ENCODE measurements at regions not wholly inside any gene's neighbourhood (a gene's known extent, or its start where the extent isn't known, plus 50 kb on each side); places are given as distances from the start of the nearest gene placed in this dataset.

DNA sequence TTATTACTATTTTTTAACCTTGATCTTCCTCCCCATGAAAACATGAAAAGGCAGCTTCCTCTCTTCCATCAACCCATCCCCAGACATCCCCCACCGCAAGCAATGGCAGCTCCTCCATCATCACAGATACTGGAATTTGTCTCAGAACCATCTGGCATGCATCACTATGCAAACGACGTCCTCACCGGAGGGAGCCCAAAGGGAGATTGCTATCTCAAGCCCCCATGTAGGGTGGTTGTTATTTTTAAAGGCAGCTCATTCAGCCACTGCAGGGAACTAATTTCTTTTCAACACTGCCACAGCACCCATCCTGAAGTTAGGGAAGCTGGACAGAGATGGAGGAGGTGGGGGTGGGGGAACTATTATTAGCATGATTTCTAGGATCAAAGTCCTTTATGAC is 222.5 kb downstream of the FOXL1 start:
- no peak for ATAC-seq
- intact Hi-C loops (cut with DNase I) = no loop called here

DNA sequence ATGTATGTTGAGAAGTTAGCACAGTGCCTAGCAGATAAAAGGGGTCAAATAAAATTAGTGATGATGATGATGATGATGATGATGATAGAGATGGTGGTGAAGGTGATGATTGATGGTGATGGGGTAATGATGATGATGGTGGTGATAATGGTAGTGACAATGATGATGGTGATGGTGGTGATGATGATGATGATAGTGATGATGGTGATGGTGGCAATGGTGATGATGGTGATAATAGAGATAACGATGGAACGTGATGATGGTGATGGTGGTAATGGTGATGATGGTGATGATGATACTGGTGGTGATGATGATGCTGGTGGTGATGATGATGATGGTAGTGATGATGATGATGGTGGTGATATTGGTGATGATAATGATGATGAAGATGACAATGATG is 223.7 kb downstream of the FOXL1 start:
- H3K27ac ChIP-seq = no peak overlapping the region
- H3K9me3 ChIP-seq = no peaks in the 10 kb centered on the region
- no peaks in the 10 kb centered on the region for H3K36me3 ChIP-seq
- TF ChIP-seq, protein P1, sequence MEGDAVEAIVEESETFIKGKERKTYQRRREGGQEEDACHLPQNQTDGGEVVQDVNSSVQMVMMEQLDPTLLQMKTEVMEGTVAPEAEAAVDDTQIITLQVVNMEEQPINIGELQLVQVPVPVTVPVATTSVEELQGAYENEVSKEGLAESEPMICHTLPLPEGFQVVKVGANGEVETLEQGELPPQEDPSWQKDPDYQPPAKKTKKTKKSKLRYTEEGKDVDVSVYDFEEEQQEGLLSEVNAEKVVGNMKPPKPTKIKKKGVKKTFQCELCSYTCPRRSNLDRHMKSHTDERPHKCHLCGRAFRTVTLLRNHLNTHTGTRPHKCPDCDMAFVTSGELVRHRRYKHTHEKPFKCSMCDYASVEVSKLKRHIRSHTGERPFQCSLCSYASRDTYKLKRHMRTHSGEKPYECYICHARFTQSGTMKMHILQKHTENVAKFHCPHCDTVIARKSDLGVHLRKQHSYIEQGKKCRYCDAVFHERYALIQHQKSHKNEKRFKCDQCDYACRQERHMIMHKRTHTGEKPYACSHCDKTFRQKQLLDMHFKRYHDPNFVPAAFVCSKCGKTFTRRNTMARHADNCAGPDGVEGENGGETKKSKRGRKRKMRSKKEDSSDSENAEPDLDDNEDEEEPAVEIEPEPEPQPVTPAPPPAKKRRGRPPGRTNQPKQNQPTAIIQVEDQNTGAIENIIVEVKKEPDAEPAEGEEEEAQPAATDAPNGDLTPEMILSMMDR (IDR thresholded peaks at IDR 0.05) = no peak
- peaks cover 42% of the 10 kb centered on the region for H3K27me3 ChIP-seq
- ATAC-seq = no peak
- intact Hi-C loops (cut with DNase I) = no loop called here
- DNase-seq = no peak
- no peaks in the 10 kb centered on the region for H3K4me1 ChIP-seq
- no peak overlapping the region for H3K4me3 ChIP-seq

More for the DNA sequence above, 222.5 kb downstream of the FOXL1 start:
- H3K9me3 ChIP-seq = no peaks in the 10 kb centered on the region
- TF ChIP-seq, protein P1 (IDR thresholded peaks at IDR 0.05) = no peak
- H3K27me3 ChIP-seq = peaks cover 33% of the 10 kb centered on the region
- H3K4me1 ChIP-seq = no peaks in the 10 kb centered on the region
- no peak for DNase-seq
- no peak overlapping the region for H3K27ac ChIP-seq
- no peak overlapping the region for H3K4me3 ChIP-seq
- no peaks in the 10 kb centered on the region for H3K36me3 ChIP-seq

DNA sequence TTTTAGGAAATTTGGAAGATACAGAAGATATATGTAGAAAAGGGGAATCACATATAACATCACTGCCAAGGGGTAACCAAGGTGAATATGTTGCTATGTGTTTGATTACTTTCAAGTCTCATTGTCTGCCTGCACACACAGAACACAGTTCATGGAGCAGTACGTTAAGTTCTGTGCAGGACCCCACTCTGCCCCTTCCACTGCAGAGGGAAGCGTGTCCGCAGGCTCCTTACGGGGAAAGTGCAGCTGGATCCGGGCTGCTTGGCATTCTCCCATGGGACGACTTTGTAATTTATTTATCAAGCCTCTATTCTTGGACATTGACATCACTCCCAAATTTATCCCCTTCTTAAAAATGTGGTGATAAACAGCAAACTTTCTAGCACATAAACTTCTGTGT is 226.8 kb downstream of the FOXL1 start:
- H3K27me3 ChIP-seq = peaks cover 56% of the 10 kb centered on the region
- H3K36me3 ChIP-seq = no peaks in the 10 kb centered on the region
- no peaks in the 10 kb centered on the region for H3K9me3 ChIP-seq
- H3K4me1 ChIP-seq = no peaks in the 10 kb centered on the region
- intact Hi-C loops (cut with DNase I) = no loop called here
- no peak overlapping the region for H3K4me3 ChIP-seq
- no peak for DNase-seq
- no peak overlapping the region for H3K27ac ChIP-seq
- TF ChIP-seq, protein P1 (IDR thresholded peaks at IDR 0.05) = no peak
- no peak for ATAC-seq

DNA sequence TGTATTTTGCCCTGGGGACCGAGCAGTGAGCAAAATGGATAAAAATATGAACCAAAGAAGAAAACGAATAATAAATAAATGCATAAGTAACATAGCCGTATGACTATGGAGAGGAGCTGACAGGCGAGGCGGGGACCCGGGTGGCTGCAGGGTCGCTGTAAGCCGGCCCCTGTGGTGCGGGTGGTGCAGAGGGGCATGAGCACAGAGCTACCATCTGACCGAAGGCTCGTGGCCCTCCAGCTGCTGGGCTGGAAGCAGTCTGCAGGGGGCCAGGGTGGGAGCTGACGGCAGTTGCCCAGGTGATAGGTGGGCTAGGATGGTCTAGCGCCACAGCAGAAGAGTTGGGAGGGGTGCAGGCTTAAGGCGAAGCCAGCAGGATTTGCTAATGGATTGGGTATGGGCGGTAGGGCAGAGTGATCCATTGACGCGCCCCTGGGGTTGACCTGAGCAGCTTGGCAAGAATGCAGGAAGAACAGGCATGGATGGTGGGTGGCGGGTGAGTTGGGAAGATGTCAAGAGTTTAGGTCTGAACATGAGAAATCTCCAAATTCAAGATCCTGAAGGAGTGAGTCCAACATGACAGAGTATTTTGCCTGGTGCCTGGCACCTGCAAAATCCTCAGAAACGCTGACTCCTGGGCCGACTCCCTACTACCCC is 228.0 kb downstream of the FOXL1 start:
- DNase-seq (no peak), ATAC-seq (no peak)
- no peaks in the 10 kb centered on the region for H3K9me3 ChIP-seq
- H3K27me3 ChIP-seq = peaks cover 65% of the 10 kb centered on the region
- intact Hi-C loops (cut with DNase I) = no loop called here
- no peaks in the 10 kb centered on the region for H3K36me3 ChIP-seq
- no peak overlapping the region for H3K27ac ChIP-seq
- TF ChIP-seq, protein P1 (IDR thresholded peaks at IDR 0.05) = no peak
- no peak overlapping the region for H3K4me3 ChIP-seq
- H3K4me1 ChIP-seq = no peaks in the 10 kb centered on the region

DNA sequence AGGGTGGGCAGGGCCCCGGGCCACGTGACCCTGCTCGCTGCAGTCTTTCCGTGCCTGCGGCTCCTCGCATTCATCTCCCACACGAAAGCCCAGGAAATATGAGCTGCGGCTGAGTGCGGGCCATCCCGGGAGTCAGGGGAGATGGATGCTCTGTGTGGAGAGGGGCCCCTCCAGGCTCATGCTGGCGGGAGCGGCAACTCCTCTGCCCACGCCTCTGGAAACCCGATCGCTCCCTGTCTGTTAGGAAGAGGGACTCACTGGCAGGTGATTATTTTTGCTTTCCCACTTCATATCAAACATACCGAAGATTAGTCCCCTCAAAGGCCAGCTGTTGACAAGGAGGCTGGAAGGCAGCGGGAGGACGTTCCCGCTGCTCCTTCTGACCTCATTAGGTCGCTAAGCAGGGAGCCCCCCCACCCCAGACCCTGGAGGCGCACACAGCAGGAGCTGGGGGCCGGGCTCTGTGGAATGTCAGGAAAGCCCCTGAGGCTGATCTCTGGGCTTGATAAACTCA is 228.5 kb downstream of the FOXL1 start:
- TF ChIP-seq, protein P1 (IDR thresholded peaks at IDR 0.05) = no peak
- Histone ChIP-seq H3K9me3 (no peaks in the 10 kb centered on the region), H3K36me3 (no peaks in the 10 kb centered on the region), H3K4me3 (no peak overlapping the region), H3K4me1 (no peaks in the 10 kb centered on the region), H3K27ac (no peak overlapping the region), H3K27me3 (peaks cover 65% of the 10 kb centered on the region)
- DNase-seq (no peak), ATAC-seq (no peak)
- intact Hi-C loops (cut with DNase I) = no loop called here

Data from upper lobe of right lung (tissue), 1 donor.